SK-N-SH treated with all-trans-retinoic acid at 6 μM for 48 hours (cell line): ENCODE measurements at regions not wholly inside any gene's neighbourhood (a gene's known extent, or its start where the extent isn't known, plus 50 kb on each side); places are given as distances from the start of the nearest gene placed in this dataset.
A peak's percentile ranks its signal among the peaks of the same experiment; 100 is the strongest.

Source experiments
- ATAC-seq: fragments of 200-7000 bp; cut with Tn5 transposase; 3 replicates; pipeline ENCODE4 v1.9.1; 2020; ENCODE audit warnings: mild to moderate bottlenecking, moderate library complexity
- BACH2 ChIP-seq: fragments of 250-450 bp; sonication (Bioruptor Pico); IDR thresholded peaks from 2 replicates; pipeline ENCODE4 v1.9.0; 2021; ENCODE audit warnings: mild to moderate bottlenecking, borderline replicate concordance
- CSDC2 ChIP-seq: fragments of 250-450 bp; sonication (Bioruptor Pico); IDR thresholded peaks from 2 replicates; pipeline ENCODE4 v1.5.0; 2020; ENCODE audit warnings: mild to moderate bottlenecking, moderate library complexity
- ESRRG ChIP-seq: fragments of 250-450 bp; sonication (Bioruptor Pico); IDR thresholded peaks from 2 replicates; pipeline ENCODE4 v1.6.1; 2021; ENCODE audit warnings: mild to moderate bottlenecking
- GLIS3 ChIP-seq: fragments of 250-450 bp; sonication (Bioruptor Pico); IDR thresholded peaks from 2 replicates; pipeline ENCODE4 v1.5.0; 2020; ENCODE audit warnings: mild to moderate bottlenecking, moderate library complexity
- OSR1 ChIP-seq: fragments of 250-450 bp; sonication (Bioruptor Pico); IDR thresholded peaks from 2 replicates; pipeline ENCODE4 v1.8.0; 2022; ENCODE audit warnings: moderate library complexity, mild to moderate bottlenecking, inconsistent platforms
- POU6F1 ChIP-seq: fragments of 250-450 bp; sonication (Bioruptor Pico); IDR thresholded peaks from 2 replicates; pipeline ENCODE4 v1.8.0; 2021; ENCODE audit warnings: low read depth, mild to moderate bottlenecking, moderate library complexity, borderline replicate concordance
- PPARA ChIP-seq: fragments of 250-450 bp; sonication (Bioruptor Pico); IDR thresholded peaks from 2 replicates; pipeline ENCODE4 v1.5.0; 2020; ENCODE audit warnings: mild to moderate bottlenecking, borderline replicate concordance
- RARB ChIP-seq: fragments of 250-450 bp; sonication (Bioruptor Pico); IDR thresholded peaks from 2 replicates; pipeline ENCODE4 v1.8.0; 2021; ENCODE audit warnings: mild to moderate bottlenecking, moderate library complexity
- SNAI2 ChIP-seq: fragments of 250-450 bp; sonication (Bioruptor Pico); IDR thresholded peaks from 2 replicates; pipeline ENCODE4 v1.5.0; 2020; ENCODE audit warnings: mild to moderate bottlenecking, moderate library complexity
- TCF4 ChIP-seq: fragments of 250-450 bp; sonication (Bioruptor Pico); IDR thresholded peaks from 2 replicates; pipeline ENCODE4 v1.8.0; 2021; ENCODE audit warnings: mild to moderate bottlenecking, moderate library complexity, borderline replicate concordance
- TOX ChIP-seq: fragments of 250-450 bp; sonication (Bioruptor Pico); IDR thresholded peaks from 2 replicates; pipeline ENCODE4 v1.8.0; 2021; ENCODE audit warnings: mild to moderate bottlenecking, moderate library complexity, borderline replicate concordance
- TSHZ2 ChIP-seq: fragments of 250-450 bp; sonication (Bioruptor Pico); IDR thresholded peaks from 2 replicates; pipeline ENCODE4 v1.5.0; 2020; ENCODE audit warnings: mild to moderate bottlenecking, moderate library complexity
- ZC3H10 ChIP-seq: fragments of 250-450 bp; sonication (Bioruptor Pico); IDR thresholded peaks from 2 replicates; pipeline ENCODE4 v1.5.1; 2021; ENCODE audit warnings: mild to moderate bottlenecking, moderate library complexity
- ZFP3 ChIP-seq: fragments of 250-450 bp; sonication (Bioruptor Pico); IDR thresholded peaks from 2 replicates; pipeline ENCODE4 v1.5.0; 2020; ENCODE audit warnings: mild to moderate bottlenecking, moderate library complexity
- ZFP30 ChIP-seq: fragments of 450-650 bp; formaldehyde crosslinking; IDR thresholded peaks from 2 replicates; pipeline ENCODE4 v1.5.0; 2022; ENCODE audit warnings: mild to moderate bottlenecking, moderate library complexity
- ZNF565 ChIP-seq: fragments of 450-650 bp; formaldehyde crosslinking; conservative IDR thresholded peaks from 2 replicates; pipeline ENCODE4 v1.5.0; 2020; ENCODE audit warnings: low read depth, mild to moderate bottlenecking, moderate library complexity
- ZNF70 ChIP-seq: fragments of 450-650 bp; formaldehyde crosslinking; IDR thresholded peaks from 2 replicates; pipeline ENCODE4 v1.5.0; 2020; ENCODE audit warnings: mild to moderate bottlenecking, moderate library complexity
- ZNF8 ChIP-seq: fragments of 450-650 bp; formaldehyde crosslinking; IDR thresholded peaks from 2 replicates; pipeline ENCODE4 v1.5.0; 2020; ENCODE audit warnings: mild to moderate bottlenecking, moderate library complexity
- TF ChIP-seq, protein P1 (sequence below): fragments of 250-450 bp; sonication (Bioruptor Pico); IDR thresholded peaks from 2 replicates; pipeline ENCODE4 v1.5.1; 2020; ENCODE audit warnings: low read depth, mild to moderate bottlenecking, moderate library complexity
- TF ChIP-seq, protein P2 (sequence below): fragments of 250-450 bp; sonication (Bioruptor Pico); IDR thresholded peaks from 2 replicates; pipeline ENCODE4 v1.8.0; 2020; ENCODE audit warnings: mild to moderate bottlenecking, moderate library complexity, borderline replicate concordance
- TF ChIP-seq, protein P3 (sequence below): fragments of 250-450 bp; sonication (Bioruptor Pico); IDR thresholded peaks from 2 replicates; pipeline ENCODE4 v1.5.1; 2021; ENCODE audit warnings: mild to moderate bottlenecking, moderate library complexity

GRCh38 chr7:131141443-131141967, 186.2 kb upstream of the MKLN1 start:
- TF ChIP-seq TCF4 (CRISPR knock-in tag) (no peak), GLIS3 (CRISPR knock-in tag) (no peak), SNAI2 (no peak), ZFP3 (no peak), ZNF565 (CRISPR knock-in tag) (no peak), OSR1 (no peak), ZC3H10 (no peak), POU6F1 (no peak), PPARA (no peak), ZNF70 (CRISPR knock-in tag) (no peak), CSDC2 (no peak), TOX (CRISPR knock-in tag) (no peak)
- TF ChIP-seq, protein P1, sequence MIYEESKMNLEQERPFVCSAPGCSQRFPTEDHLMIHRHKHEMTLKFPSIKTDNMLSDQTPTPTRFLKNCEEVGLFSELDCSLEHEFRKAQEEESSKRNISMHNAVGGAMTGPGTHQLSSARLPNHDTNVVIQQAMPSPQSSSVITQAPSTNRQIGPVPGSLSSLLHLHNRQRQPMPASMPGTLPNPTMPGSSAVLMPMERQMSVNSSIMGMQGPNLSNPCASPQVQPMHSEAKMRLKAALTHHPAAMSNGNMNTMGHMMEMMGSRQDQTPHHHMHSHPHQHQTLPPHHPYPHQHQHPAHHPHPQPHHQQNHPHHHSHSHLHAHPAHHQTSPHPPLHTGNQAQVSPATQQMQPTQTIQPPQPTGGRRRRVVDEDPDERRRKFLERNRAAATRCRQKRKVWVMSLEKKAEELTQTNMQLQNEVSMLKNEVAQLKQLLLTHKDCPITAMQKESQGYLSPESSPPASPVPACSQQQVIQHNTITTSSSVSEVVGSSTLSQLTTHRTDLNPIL, result no peak
- TF ChIP-seq, protein P2, sequence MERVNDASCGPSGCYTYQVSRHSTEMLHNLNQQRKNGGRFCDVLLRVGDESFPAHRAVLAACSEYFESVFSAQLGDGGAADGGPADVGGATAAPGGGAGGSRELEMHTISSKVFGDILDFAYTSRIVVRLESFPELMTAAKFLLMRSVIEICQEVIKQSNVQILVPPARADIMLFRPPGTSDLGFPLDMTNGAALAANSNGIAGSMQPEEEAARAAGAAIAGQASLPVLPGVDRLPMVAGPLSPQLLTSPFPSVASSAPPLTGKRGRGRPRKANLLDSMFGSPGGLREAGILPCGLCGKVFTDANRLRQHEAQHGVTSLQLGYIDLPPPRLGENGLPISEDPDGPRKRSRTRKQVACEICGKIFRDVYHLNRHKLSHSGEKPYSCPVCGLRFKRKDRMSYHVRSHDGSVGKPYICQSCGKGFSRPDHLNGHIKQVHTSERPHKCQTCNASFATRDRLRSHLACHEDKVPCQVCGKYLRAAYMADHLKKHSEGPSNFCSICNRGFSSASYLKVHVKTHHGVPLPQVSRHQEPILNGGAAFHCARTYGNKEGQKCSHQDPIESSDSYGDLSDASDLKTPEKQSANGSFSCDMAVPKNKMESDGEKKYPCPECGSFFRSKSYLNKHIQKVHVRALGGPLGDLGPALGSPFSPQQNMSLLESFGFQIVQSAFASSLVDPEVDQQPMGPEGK (CRISPR knock-in tag), result no peak
- TF ChIP-seq, protein P3, sequence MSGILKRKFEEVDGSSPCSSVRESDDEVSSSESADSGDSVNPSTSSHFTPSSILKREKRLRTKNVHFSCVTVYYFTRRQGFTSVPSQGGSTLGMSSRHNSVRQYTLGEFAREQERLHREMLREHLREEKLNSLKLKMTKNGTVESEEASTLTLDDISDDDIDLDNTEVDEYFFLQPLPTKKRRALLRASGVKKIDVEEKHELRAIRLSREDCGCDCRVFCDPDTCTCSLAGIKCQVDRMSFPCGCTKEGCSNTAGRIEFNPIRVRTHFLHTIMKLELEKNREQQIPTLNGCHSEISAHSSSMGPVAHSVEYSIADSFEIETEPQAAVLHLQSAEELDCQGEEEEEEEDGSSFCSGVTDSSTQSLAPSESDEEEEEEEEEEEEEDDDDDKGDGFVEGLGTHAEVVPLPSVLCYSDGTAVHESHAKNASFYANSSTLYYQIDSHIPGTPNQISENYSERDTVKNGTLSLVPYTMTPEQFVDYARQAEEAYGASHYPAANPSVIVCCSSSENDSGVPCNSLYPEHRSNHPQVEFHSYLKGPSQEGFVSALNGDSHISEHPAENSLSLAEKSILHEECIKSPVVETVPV (CRISPR knock-in tag), result no peak
- ATAC-seq, result no peak

GRCh38 chr7:131143869-131144268, 183.8 kb upstream of the MKLN1 start:
- TF ChIP-seq PPARA (no peak), TCF4 (CRISPR knock-in tag) (no peak), TSHZ2 (no peak), ZFP3 (no peak), ZNF70 (CRISPR knock-in tag) (no peak), ZFP30 (no peak), TOX (CRISPR knock-in tag) (no peak), CSDC2 (no peak), SNAI2 (no peak), BACH2 (CRISPR knock-in tag) (no peak), ESRRG (CRISPR knock-in tag) (no peak), OSR1 (no peak), ZC3H10 (no peak), RARB (no peak)
- TF ChIP-seq, protein P2 (CRISPR knock-in tag), result no peak
- no peak for ATAC-seq

DNA sequence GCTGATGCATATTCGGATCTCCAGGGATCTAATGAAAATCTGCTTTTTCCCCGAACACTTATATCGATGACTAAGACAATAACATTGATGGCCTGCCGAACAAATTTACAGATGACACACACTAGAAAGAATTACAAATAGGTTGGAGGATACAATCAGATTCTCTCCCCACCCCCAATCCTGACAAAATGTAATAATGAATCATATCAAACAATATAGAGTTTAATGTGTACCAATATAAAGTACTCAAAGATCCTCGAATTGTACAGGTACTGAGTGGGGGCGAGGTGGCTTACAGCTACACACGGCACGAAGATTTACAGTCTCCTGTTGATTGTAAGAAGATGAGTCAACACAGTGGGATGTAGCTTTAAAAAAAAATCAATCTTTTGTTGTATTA, 182.7 kb upstream of the MKLN1 start:
- peak; percentile 90 for ATAC-seq
- TF ChIP-seq, protein P2 (CRISPR knock-in tag), result no peak
- no peak for TF ChIP-seq GLIS3 (CRISPR knock-in tag)
- no peak for TF ChIP-seq TSHZ2
- no peak for TF ChIP-seq ZFP30
- TF ChIP-seq ZNF8 (CRISPR knock-in tag), result no peak
- no peak for TF ChIP-seq ESRRG (CRISPR knock-in tag)
